COLO668 (cell line): ENCODE measurements at regions not wholly inside any gene's neighbourhood (a gene's known extent, or its start where the extent isn't known, plus 50 kb on each side); places are given as distances from the start of the nearest gene placed in this dataset.

Source experiments
- DNase-seq: peaks from one replicate; lab custom pipeline; 2025; ENCODE audit not compliant: unreplicated experiment; lab: John Stamatoyannopoulos, UW

DNA sequence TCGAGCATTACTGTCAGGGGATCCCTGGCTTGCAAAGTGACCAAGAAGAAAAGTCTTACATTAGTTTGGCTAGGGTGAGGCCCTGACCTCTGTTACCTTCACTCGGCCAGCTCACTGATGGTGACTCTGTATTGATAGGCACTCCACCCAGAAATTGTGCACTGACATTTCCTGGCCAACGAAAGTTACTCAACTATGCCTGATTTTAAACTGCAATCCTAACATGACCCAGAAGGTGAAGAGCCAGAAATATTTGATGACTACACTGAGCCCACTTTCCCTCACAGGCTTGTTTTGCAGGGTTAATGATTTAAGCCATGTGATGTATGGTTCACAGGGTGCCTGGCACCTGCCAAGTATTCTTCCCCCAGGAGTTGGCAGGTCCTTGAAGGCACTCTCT, 208.2 kb upstream of the MAF start:
- DNase-seq: no peak

DNA sequence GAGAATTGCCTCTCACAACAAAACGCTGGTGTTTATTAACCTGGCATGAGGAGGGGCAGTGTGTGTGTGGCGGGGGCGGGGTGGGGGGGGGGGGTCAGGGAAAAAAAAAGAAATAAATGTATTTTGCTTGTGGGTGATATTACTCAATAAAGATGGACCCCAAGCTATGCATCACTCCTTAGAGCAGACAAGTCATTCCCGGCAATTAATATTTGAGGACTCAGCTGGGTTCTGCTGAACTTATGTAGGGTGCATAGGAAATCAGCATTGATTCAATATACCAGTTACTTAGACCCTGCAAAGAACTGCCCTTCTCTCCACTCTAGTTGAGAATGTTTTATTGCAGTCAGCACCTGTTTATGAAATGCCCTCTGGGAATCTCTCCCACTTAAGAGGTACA, 206.2 kb upstream of the MAF start:
- DNase-seq: no peak

GRCh38 chr16:79805621-79806020, 205.1 kb upstream of the MAF start:
- no peak for DNase-seq

GRCh38 chr16:79801646-79802045, 201.1 kb upstream of the MAF start:
- no peak for DNase-seq

- no peak for DNase-seq
Measured at GRCh38 chr16:79800016-79800608, 199.6 kb upstream of the MAF start.

GRCh38 chr16:79798416-79799053, 198.0 kb upstream of the MAF start:
- no peak for DNase-seq

DNA sequence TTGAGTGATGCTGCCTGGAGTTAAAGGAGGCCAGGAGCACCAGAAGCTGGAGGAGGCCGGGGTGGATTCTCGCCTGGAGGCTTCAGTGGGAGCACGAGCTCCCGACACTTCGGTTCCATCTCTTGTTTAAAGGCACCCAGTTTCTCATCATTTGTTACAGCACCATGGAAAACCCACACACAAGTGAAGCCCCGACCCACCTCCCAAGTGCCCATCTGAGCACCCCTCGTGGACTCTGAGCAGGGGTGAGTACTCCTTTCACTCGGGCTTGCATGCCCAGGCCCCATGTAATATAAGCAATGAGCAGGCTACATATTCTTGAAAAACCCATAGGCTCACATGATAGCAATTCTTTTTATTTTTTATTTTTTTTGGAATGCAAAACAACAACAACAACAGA, 196.9 kb upstream of the MAF start:
- DNase-seq: no peak

DNA sequence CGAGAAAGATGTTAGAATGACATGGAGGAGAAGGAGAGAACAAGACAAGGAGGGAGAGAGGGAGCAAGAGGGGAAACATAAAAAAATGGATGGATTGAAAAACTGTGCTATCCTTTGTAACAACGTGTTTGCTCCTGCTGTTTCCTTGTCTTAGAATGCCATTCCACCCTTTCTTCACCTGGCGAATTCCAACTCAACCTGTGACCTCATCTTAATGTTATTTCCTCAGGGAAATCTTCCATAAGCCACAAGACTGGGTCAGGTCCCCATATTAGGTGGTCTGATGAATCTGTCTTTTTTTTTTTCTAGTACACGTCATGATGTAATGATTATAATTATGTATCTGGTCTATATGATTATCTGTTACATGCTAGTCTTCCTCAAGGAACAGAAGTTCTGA, 195.0 kb upstream of the MAF start:
- DNase-seq: no peak

GRCh38 chr16:79794941-79795340, 194.4 kb upstream of the MAF start:
- no peak for DNase-seq

DNA sequence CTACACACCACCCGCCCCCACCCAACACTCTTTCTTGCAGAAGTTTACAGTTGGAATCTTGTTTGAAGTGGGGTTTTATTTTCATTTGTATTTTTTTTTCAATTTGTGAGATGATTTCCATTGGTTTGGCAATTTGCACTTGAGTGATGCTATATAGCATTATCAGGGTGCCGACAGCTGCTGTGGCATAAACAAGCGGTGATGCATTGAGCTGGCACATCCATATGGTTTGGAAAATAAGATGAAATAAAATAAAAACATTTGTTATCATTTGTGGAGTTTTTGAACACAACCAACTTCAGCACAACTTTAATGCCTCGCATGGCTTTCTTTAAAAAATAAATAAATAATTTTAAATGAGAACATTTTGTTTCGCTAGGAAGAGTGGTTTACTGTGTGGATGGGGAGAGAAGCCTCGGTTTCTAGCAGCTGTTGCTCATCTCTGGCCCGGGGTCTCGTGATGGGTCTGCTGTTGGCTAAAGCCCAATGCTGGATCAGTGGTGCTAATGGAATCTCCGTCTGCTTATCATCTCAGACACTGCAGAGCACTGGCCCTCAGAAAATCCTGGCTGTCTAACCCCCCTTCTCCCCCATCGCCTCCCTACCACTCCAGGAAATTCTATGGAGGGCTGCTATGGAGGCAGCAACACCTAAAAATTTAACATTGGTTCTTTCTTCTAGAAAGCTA, 192.3 kb upstream of the MAF start:
- no peak for DNase-seq

DNA sequence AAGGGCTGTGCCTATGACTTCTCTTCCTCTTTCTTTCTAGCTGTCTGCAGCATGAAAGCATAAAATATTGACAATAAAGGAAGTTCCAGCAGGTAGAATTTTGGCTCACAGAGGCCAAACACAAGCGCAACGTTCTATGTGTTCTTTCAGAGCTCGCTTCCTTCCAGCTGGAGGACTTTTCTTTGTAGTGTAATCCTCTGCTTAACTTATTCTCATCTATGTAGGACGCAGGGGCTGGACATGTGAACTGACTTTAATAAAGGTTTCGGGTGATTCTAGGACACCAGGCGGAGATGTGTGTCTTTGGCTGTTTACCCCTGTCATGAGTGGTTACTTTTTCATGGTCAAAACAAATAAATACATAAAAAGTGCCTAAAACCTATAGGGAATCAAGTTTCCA, 191.5 kb upstream of the MAF start:
- no peak for DNase-seq

GRCh38 chr16:79790854-79791253, 190.3 kb upstream of the MAF start:
- no peak for DNase-seq

- DNase-seq: no peak
Measured at GRCh38 chr16:79788949-79789348, 188.4 kb upstream of the MAF start.

DNA sequence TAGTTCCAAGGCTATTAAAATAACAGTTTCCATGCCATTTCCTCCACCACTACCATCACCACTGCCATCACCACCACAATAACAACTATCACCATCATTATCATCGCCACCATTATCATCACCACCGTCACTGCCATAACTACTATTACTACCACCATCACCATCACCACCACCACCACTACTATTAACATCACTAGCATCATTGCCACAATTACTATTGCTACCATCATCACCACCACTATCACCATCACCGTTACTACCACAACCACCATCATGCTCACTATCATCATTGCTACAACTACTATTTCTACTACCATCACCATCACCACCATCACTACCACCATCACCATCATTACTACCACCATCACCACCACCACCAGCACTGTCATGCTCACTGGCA, 185.9 kb upstream of the MAF start:
- DNase-seq: no peak

DNA sequence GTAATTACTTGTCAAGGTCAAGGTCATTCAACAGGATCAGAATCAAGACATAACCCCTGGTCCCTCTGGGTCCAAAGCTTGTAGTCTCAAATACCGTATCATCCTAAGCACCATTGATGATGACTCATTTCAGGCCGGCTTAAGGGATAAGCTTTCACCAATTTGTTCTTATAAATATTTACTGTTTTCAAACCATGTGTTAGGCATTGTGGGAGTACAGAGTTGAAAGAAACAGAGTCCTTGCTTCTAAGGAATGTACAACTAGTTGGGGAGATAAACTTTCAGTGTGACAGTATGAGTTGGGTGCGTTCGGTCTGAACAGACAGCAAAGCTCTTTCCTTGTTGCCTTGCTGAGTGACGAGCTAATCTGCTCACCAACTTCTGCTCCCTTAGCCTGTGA, 183.5 kb upstream of the MAF start:
- DNase-seq: no peak

GRCh38 chr16:79777679-79778078, 177.1 kb upstream of the MAF start:
- no peak for DNase-seq

GRCh38 chr16:79776243-79776847, 175.8 kb upstream of the MAF start:
- DNase-seq: no peak

GRCh38 chr16:79772784-79773183, 172.2 kb upstream of the MAF start:
- DNase-seq: no peak

DNA sequence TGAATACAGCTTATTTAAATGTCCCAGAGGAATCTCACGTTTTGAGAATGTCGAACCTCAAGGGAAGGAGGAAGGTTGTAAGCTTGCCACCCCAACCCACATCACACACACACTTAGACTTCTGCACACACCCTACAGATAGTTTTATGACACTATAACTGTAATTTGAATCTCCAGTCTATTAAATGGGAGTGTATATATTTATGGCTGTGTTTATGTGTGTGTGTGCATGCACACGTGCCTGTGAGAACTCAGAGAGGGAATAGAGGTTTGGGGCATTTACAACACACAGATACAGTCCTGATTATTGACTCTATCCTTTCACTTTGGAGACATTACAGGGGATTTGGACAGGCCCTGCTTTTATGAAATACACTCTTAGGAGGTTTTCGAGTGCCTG, 171.5 kb upstream of the MAF start:
- DNase-seq: no peak

GRCh38 chr16:79770244-79771064, 169.9 kb upstream of the MAF start:
- peak; percentile 92 for DNase-seq

GRCh38 chr16:79769928-79770243, 169.3 kb upstream of the MAF start:
- no peak for DNase-seq
